ENCODE measurements at regions not wholly inside any gene's neighbourhood (a gene's known extent, or its start where the extent isn't known, plus 50 kb on each side); places are given as distances from the start of the nearest gene placed in this dataset.

DNA sequence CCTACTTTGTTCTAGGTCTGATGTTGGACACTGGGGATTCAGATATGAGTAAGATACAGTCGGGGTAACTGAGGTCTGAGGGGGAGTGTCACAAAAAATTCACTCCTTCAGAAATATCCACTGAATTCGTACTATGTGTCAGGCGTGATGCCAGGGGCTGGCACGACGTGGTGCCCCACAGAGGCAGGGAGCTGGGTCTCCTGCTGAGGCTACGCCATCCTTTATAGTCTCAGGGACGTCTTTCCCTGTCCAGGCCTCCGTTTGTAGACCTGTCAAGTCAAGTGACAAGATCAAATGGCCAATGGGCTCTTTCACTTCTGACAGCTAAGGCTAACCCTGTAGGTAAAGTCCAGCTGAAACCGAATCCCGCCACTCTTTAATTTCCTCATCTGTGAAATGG lies 118.8 kb upstream of the SMIM23 start:
- intact Hi-C loops (cut with DNase I, micrococcal nuclease): no loop called here
- no peaks in the 10 kb centered on the region for H3K27me3 Mint-ChIP-seq
- no peak overlapping the region for H3K4me3 Mint-ChIP-seq
- H3K27me3 ChIP-seq (ENCODE audit: control insufficient read depth in 1 of 2, insufficient read depth in 2 of 2, low read length in 2 of 2): no peaks in the 10 kb centered on the region
- ATAC-seq (ENCODE audit: poor library complexity) (no peak), DNase-seq (no peak)
- no peak overlapping the region for H3K27ac Mint-ChIP-seq
- H3K27ac ChIP-seq (ENCODE audit: low read depth in 1 of 2, low read length in 2 of 2): no peak overlapping the region
- POLR2A ChIA-PET: no interaction called here
- no peaks in the 10 kb centered on the region for H3K9me3 Mint-ChIP-seq
- no peaks in the 10 kb centered on the region for H3K36me3 ChIP-seq (ENCODE audit: insufficient read depth, low read length)
- H3K9me3 ChIP-seq (ENCODE audit: control insufficient read depth in 1 of 2, insufficient read depth in 1 of 2, low read length in 2 of 2): no peaks in the 10 kb centered on the region
- TF ChIP-seq, protein P1, sequence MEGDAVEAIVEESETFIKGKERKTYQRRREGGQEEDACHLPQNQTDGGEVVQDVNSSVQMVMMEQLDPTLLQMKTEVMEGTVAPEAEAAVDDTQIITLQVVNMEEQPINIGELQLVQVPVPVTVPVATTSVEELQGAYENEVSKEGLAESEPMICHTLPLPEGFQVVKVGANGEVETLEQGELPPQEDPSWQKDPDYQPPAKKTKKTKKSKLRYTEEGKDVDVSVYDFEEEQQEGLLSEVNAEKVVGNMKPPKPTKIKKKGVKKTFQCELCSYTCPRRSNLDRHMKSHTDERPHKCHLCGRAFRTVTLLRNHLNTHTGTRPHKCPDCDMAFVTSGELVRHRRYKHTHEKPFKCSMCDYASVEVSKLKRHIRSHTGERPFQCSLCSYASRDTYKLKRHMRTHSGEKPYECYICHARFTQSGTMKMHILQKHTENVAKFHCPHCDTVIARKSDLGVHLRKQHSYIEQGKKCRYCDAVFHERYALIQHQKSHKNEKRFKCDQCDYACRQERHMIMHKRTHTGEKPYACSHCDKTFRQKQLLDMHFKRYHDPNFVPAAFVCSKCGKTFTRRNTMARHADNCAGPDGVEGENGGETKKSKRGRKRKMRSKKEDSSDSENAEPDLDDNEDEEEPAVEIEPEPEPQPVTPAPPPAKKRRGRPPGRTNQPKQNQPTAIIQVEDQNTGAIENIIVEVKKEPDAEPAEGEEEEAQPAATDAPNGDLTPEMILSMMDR (IDR thresholded peaks at IDR 0.05): no peak
- H3K4me3 ChIP-seq (ENCODE audit: low read length): no peak overlapping the region
- H3K4me1 ChIP-seq (ENCODE audit: insufficient read depth, low read length): no peaks in the 10 kb centered on the region
- H3K4me1 Mint-ChIP-seq (ENCODE audit: low read depth): no peaks in the 10 kb centered on the region
- H3K36me3 Mint-ChIP-seq (ENCODE audit: low read depth): no peaks in the 10 kb centered on the region
- CTCF ChIA-PET: no interaction called here

DNA sequence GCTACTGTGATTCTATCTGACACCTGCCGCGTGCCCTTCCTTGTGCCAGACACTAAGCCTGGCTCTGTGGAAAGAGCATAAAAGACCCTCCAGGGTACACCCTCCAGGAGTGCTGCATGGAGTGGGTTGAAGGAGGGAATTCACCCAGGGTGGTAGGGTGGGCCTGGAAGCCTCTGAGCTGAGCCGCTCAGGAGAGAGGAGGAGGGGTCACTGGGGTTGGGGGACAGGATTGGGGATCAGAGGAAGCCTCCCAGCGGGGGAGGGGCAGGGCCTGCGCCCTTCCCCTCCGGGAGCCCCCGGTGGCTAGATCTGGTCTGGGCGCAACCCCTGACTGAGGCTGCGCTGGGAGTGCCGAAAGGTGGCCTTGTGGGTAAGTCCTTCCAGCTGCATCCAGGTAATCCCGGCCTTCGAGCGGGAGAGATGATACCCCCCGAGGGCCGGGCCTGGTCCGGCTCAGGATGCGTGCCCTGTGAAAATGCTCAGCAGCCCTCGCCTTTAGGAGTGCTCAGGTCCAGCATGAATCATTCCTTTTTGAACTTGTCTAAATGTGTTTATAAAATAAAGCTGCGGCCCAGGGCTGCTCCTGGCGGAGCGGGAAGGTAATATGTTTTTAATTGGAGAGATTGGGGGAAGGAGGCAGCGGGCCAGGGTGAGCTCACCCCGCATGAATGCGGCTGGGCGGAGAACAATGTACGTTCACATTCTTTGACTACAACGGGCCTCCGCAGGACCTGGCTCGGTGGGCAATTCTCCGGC lies 118.1 kb upstream of the SMIM23 start:
- Histone ChIP-seq H3K4me1 (ENCODE audit: insufficient read depth, low read length) (no peaks in the 10 kb centered on the region), H3K27me3 (ENCODE audit: control insufficient read depth in 1 of 2, insufficient read depth in 2 of 2, low read length in 2 of 2) (no peaks in the 10 kb centered on the region), H3K9me3 (ENCODE audit: control insufficient read depth in 1 of 2, insufficient read depth in 1 of 2, low read length in 2 of 2) (no peaks in the 10 kb centered on the region), H3K27ac (ENCODE audit: low read depth in 1 of 2, low read length in 2 of 2) (no peak overlapping the region), H3K4me3 (ENCODE audit: low read length) (no peak overlapping the region), H3K36me3 (ENCODE audit: insufficient read depth, low read length) (no peaks in the 10 kb centered on the region)
- Mint-ChIP-seq H3K36me3 (ENCODE audit: low read depth) (no peaks in the 10 kb centered on the region), H3K27ac (no peak overlapping the region), H3K27me3 (no peaks in the 10 kb centered on the region), H3K4me3 (no peak overlapping the region), H3K4me1 (ENCODE audit: low read depth) (no peaks in the 10 kb centered on the region), H3K9me3 (no peaks in the 10 kb centered on the region)
- DNase-seq (no peak), ATAC-seq (ENCODE audit: poor library complexity) (no peak)
- POLR2A ChIA-PET: no interaction called here
- intact Hi-C loops (cut with DNase I, micrococcal nuclease): no loop called here
- CTCF ChIA-PET: no interaction called here
- TF ChIP-seq, protein P1 (IDR thresholded peaks at IDR 0.05): no peak

DNA sequence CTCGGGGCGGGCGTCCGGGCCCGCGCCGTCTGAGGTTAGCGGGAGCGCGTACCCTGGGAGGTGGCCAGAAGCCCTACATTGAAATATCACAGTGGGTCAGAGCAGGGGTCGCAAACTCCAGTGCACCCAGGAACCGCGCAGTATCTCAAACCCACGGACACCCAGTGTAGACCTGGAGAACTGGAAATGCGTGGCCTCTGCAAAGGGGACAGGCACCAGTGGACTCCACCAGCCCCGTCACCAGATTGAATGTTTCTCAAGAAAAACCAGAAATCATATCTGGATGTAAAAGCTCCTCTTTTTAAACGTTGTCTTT lies 117.6 kb upstream of the SMIM23 start:
- H3K36me3 Mint-ChIP-seq (ENCODE audit: low read depth): no peaks in the 10 kb centered on the region
- no peaks in the 10 kb centered on the region for H3K9me3 ChIP-seq (ENCODE audit: control insufficient read depth in 1 of 2, insufficient read depth in 1 of 2, low read length in 2 of 2)
- no peak overlapping the region for H3K4me3 ChIP-seq (ENCODE audit: low read length)
- ATAC-seq (ENCODE audit: poor library complexity) (no peak), DNase-seq (no peak)
- ChIA-PET CTCF (no interaction called here), POLR2A (no interaction called here)
- no peaks in the 10 kb centered on the region for H3K9me3 Mint-ChIP-seq
- no peaks in the 10 kb centered on the region for H3K4me1 ChIP-seq (ENCODE audit: insufficient read depth, low read length)
- no peak overlapping the region for H3K27ac Mint-ChIP-seq
- H3K27me3 ChIP-seq (ENCODE audit: control insufficient read depth in 1 of 2, insufficient read depth in 2 of 2, low read length in 2 of 2): no peaks in the 10 kb centered on the region
- H3K27ac ChIP-seq (ENCODE audit: low read depth in 1 of 2, low read length in 2 of 2): no peak overlapping the region
- H3K27me3 Mint-ChIP-seq: no peaks in the 10 kb centered on the region
- H3K36me3 ChIP-seq (ENCODE audit: insufficient read depth, low read length): no peaks in the 10 kb centered on the region
- no peak overlapping the region for H3K4me3 Mint-ChIP-seq
- TF ChIP-seq, protein P1 (IDR thresholded peaks at IDR 0.05): no peak
- intact Hi-C loops (cut with DNase I, micrococcal nuclease): no loop called here
- H3K4me1 Mint-ChIP-seq (ENCODE audit: low read depth): no peaks in the 10 kb centered on the region

Measured in CD4-positive, alpha-beta T cell (primary cell).